ENCODE measurements at regions not wholly inside any gene's neighbourhood (a gene's known extent, or its start where the extent isn't known, plus 50 kb on each side); places are given as distances from the start of the nearest gene placed in this dataset.

GRCh38 chr13:53298396-53298795 is 269.8 kb downstream of the OLFM4 start:
- TF ChIP-seq CTCF (IDR thresholded peaks at IDR 0.05; ENCODE audit: control extremely low read depth in 1 of 3, insufficient read depth in 1 of 3, low read depth in 1 of 3, low read length in 3 of 3) (no peak), SIX5 (IDR thresholded peaks at IDR 0.05; ENCODE audit: low read depth, low read length) (no peak), CREB1 (IDR thresholded peaks at IDR 0.05) (no peak), JUND (IDR thresholded peaks at IDR 0.05; ENCODE audit: low read length) (no peak), RNF2 (IDR thresholded peaks at IDR 0.05; ENCODE audit: borderline replicate concordance, low read depth, low read length, missing control alignments, poor library complexity, severe bottlenecking) (no peak), SIN3A (conservative IDR thresholded peaks at IDR 0.05 in 1 of 2, IDR thresholded peaks at IDR 0.05 in 1 of 2; ENCODE audit: low read depth in 1 of 2, low read length in 2 of 2) (no peak), ASH2L (IDR thresholded peaks at IDR 0.05; ENCODE audit: low read length) (no peak)
